AG04449 (cell line): ENCODE measurements at regions not wholly inside any gene's neighbourhood (a gene's known extent, or its start where the extent isn't known, plus 50 kb on each side); places are given as distances from the start of the nearest gene placed in this dataset.
"Not testable (repeated sequence)": the region's sequence is repeated elsewhere in the genome, so short reads cannot be mapped to it uniquely, and the experiment has no call there.

Experiments
- CTCF ChIA-PET: fragments of 350-600 bp; formaldehyde crosslinking; extraction: SDS; loops from one replicate; lab custom pipeline; 2021; ENCODE audit warnings: antibody characterized with exemption; lab: Yijun Ruan, JAX
- POLR2A ChIA-PET: fragments of 400-600, 350-600 bp; formaldehyde crosslinking; extraction: SDS; loops from one replicate; lab custom pipeline; 2020; ENCODE audit warnings: antibody characterized with exemption, inconsistent platforms; lab: Yijun Ruan, JAX
- DNase-seq: peaks from one replicate; pipeline ENCODE4 v3.0.0-alpha.2; 2010; ENCODE audit warnings: low read depth, low spot score
- H3K4me3 ChIP-seq: 2 replicates; pipeline ENCODE4 v1.5.1; 2011; ENCODE audit warnings: low read depth, mild to moderate bottlenecking, control low read depth, low read length
- TF ChIP-seq, protein P1 (sequence below): IDR thresholded peaks from one replicate; pipeline ENCODE4 v1.5.1; 2011; ENCODE audit warnings: mild to moderate bottlenecking, moderate library complexity, low read length, control low read depth, inconsistent platforms; ENCODE audit not compliant: insufficient read depth; ENCODE audit errors: missing control alignments

DNA sequence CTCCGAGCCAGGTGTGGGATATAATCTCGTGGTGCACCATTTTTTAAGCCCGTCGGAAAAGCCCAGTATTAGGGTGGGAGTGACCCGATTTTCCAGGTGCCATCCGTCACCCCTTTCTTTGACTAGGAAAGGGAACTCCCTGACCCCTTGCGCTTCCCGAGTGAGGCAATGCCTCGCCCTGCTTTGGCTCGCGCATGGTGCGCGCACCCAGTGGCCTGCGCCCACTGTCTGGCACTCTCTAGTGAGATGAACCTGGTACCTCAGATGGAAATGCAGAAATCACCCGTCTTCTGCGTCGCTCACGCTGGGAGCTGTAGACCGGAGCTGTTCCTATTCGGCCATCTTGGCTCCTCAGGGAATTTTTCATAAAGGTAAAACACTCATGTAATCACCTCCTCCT, 63.9 kb downstream of the RWDD3 start:
- H3K4me3 ChIP-seq, CTCF ChIA-PET, DNase-seq, POLR2A ChIA-PET: not testable (repeated sequence)

GRCh38 chr1:95301091-95301490, 67.1 kb downstream of the RWDD3 start:
- CTCF ChIA-PET = no interaction called here

GRCh38 chr1:95301614-95302013, 67.6 kb downstream of the RWDD3 start:
- ChIA-PET CTCF (no interaction called here), POLR2A (no interaction called here)
- no peak overlapping the region for H3K4me3 ChIP-seq
- no peak for DNase-seq
- TF ChIP-seq, protein P1, sequence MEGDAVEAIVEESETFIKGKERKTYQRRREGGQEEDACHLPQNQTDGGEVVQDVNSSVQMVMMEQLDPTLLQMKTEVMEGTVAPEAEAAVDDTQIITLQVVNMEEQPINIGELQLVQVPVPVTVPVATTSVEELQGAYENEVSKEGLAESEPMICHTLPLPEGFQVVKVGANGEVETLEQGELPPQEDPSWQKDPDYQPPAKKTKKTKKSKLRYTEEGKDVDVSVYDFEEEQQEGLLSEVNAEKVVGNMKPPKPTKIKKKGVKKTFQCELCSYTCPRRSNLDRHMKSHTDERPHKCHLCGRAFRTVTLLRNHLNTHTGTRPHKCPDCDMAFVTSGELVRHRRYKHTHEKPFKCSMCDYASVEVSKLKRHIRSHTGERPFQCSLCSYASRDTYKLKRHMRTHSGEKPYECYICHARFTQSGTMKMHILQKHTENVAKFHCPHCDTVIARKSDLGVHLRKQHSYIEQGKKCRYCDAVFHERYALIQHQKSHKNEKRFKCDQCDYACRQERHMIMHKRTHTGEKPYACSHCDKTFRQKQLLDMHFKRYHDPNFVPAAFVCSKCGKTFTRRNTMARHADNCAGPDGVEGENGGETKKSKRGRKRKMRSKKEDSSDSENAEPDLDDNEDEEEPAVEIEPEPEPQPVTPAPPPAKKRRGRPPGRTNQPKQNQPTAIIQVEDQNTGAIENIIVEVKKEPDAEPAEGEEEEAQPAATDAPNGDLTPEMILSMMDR = no peak

More at GRCh38 chr1:95301091-95301490, 67.1 kb downstream of the RWDD3 start:
- TF ChIP-seq, protein P1 = no peak
- no peak overlapping the region for H3K4me3 ChIP-seq
- DNase-seq = no peak
- POLR2A ChIA-PET = no interaction called here

DNA sequence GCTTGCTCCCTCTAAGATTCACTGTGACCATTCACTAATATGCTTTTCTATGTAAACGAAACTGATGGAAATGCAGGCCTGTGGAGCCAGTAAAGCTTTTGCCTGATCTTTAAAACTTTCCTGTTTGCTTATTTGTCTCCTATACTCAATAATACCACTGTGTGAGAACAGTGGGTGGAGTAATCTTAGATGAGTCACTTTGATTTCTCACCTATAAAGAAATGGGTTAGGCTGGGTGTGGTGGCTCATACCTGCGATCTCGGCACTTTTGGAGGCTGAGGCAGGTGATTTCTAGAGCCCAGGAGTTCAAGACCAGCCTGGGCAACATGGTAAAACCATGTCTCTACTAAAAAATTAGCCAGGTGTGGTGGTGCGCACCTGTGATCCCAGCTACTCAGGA, 70.8 kb downstream of the RWDD3 start:
- ChIA-PET POLR2A (no interaction called here), CTCF (no interaction called here)
- H3K4me3 ChIP-seq = no peak overlapping the region
- TF ChIP-seq, protein P1 = no peak
- no peak for DNase-seq

GRCh38 chr1:95308276-95309030, 74.4 kb downstream of the RWDD3 start:
- POLR2A ChIA-PET = no interaction called here
- TF ChIP-seq, protein P1 = no peak
- H3K4me3 ChIP-seq = no peak overlapping the region
- DNase-seq = no peak
- CTCF ChIA-PET = no interaction called here

GRCh38 chr1:95309031-95309471, 75.0 kb downstream of the RWDD3 start:
- no peak for DNase-seq
- H3K4me3 ChIP-seq = no peak overlapping the region
- CTCF ChIA-PET = no interaction called here
- POLR2A ChIA-PET = no interaction called here
- TF ChIP-seq, protein P1 = peak; percentile 31

- POLR2A ChIA-PET = no interaction called here
- H3K4me3 ChIP-seq = no peak overlapping the region
- no peak for DNase-seq
- CTCF ChIA-PET = no interaction called here
- TF ChIP-seq, protein P1 = no peak
Observed at GRCh38 chr1:95311014-95311413, 77.0 kb downstream of the RWDD3 start.
